Liver (tissue), 8 donors: ENCODE measurements at regions not wholly inside any gene's neighbourhood (a gene's known extent, or its start where the extent isn't known, plus 50 kb on each side); places are given as distances from the start of the nearest gene placed in this dataset.

ENCODE experiments used
- DNase-seq: peaks from one replicate; pipeline ENCODE4 v3.0.0-alpha.2; 2017; ENCODE audit warnings: low spot score
- H3K27ac ChIP-seq, 2 donors: one replicate each; pipeline ENCODE4 v1.7.0; 2013; ENCODE audit warnings: inconsistent platforms in 2 of 2, low read length in 2 of 2, control low read depth in 1 of 2, low read depth in 1 of 2, mild to moderate bottlenecking in 1 of 2
- H3K27me3 ChIP-seq, 4 donors: one replicate each; pipeline versions ENCODE4 v1.6.1 to v1.7.0; 2013; ENCODE audit warnings: low read length in 3 of 4, inconsistent platforms in 1 of 4, mild to moderate bottlenecking in 1 of 4, moderate library complexity in 1 of 4; ENCODE audit not compliant: control insufficient read depth in 4 of 4, insufficient read depth in 4 of 4
- H3K36me3 ChIP-seq, 4 donors: one replicate each; pipeline versions ENCODE4 v1.6.1 to v1.7.0; 2013; ENCODE audit warnings: low read length in 3 of 4, mild to moderate bottlenecking in 3 of 4, low read depth in 1 of 4, moderate library complexity in 1 of 4; ENCODE audit not compliant: control insufficient read depth in 4 of 4, insufficient read depth in 3 of 4
- H3K4me1 ChIP-seq, 4 donors: one replicate each; pipeline versions ENCODE4 v1.6.1 to v1.7.0; 2013; ENCODE audit warnings: low read length in 3 of 4, mild to moderate bottlenecking in 3 of 4, moderate library complexity in 1 of 4; ENCODE audit not compliant: control insufficient read depth in 4 of 4, insufficient read depth in 4 of 4
- H3K4me3 ChIP-seq, 3 donors: one replicate each; pipeline versions ENCODE4 v1.6.1 to v1.7.0; 2013; ENCODE audit warnings: low read length in 3 of 3, control low read depth in 1 of 3, low read depth in 1 of 3, mild to moderate bottlenecking in 1 of 3
- H3K9ac ChIP-seq, 2 donors: one replicate each; pipeline ENCODE4 v1.7.0; 2013; ENCODE audit warnings: low read length in 2 of 2, mild to moderate bottlenecking in 2 of 2, moderate library complexity in 2 of 2, control low read depth in 1 of 2, low read depth in 1 of 2
- H3K9me3 ChIP-seq, 4 donors: one replicate each; pipeline versions ENCODE4 v1.6.1 to v1.7.0; 2013; ENCODE audit warnings: low read length in 3 of 4; ENCODE audit not compliant: control insufficient read depth in 4 of 4
- ATF3 ChIP-seq: IDR thresholded peaks from 2 replicates; pipeline ENCODE4 v1.6.1; 2016; ENCODE audit warnings: antibody characterized with exemption
- EGR1 ChIP-seq, 2 donors: IDR thresholded peaks; 2 replicates each; pipeline ENCODE4 v1.6.1; 2016 to 2018; ENCODE audit warnings: antibody characterized with exemption in 2 of 2, low read depth in 2 of 2
- FOXA1 ChIP-seq: IDR thresholded peaks from 2 replicates; pipeline ENCODE4 v1.6.1; 2016; ENCODE audit warnings: antibody characterized with exemption
- FOXA2 ChIP-seq: IDR thresholded peaks from 2 replicates; pipeline ENCODE4 v1.6.1; 2016; ENCODE audit warnings: antibody characterized with exemption
- GABPA ChIP-seq, 2 donors: IDR thresholded peaks in 1 of 2; conservative IDR thresholded peaks in 1 of 2; 2 replicates each; pipeline ENCODE4 v1.6.1; 2016; ENCODE audit warnings: antibody characterized with exemption in 2 of 2, mild to moderate bottlenecking in 1 of 2, moderate library complexity in 1 of 2
- HNF4A ChIP-seq, 2 donors: conservative IDR thresholded peaks; 2 replicates each; pipeline ENCODE4 v1.6.1; 2016; ENCODE audit warnings: antibody characterized with exemption in 2 of 2, mild to moderate bottlenecking in 2 of 2
- HNF4G ChIP-seq: IDR thresholded peaks from 2 replicates; pipeline ENCODE4 v1.6.1; 2016; ENCODE audit warnings: antibody characterized with exemption
- JUND ChIP-seq, 2 donors: IDR thresholded peaks; 2 replicates each; pipeline ENCODE4 v1.6.1; 2016; ENCODE audit warnings: antibody characterized with exemption in 2 of 2
- NR2F2 ChIP-seq: IDR thresholded peaks from 2 replicates; pipeline ENCODE4 v1.6.1; 2016; ENCODE audit warnings: antibody characterized with exemption
- RAD21 ChIP-seq, 2 donors: IDR thresholded peaks; 2 replicates each; pipeline ENCODE4 v1.6.1; 2016; ENCODE audit warnings: antibody characterized with exemption in 2 of 2, mild to moderate bottlenecking in 2 of 2
- REST ChIP-seq: IDR thresholded peaks from 2 replicates; pipeline ENCODE4 v1.6.1; 2016; ENCODE audit warnings: antibody characterized with exemption, mild to moderate bottlenecking
- RXRA ChIP-seq, 2 donors: IDR thresholded peaks; 2 replicates each; pipeline ENCODE4 v1.6.1; 2017 to 2018; ENCODE audit warnings: antibody characterized with exemption in 2 of 2, mild to moderate bottlenecking in 1 of 2
- SP1 ChIP-seq: IDR thresholded peaks from 2 replicates; pipeline ENCODE4 v1.6.1; 2018; ENCODE audit warnings: antibody characterized with exemption, mild to moderate bottlenecking
- TAF1 ChIP-seq: conservative IDR thresholded peaks from 2 replicates; pipeline ENCODE4 v1.6.1; 2016; ENCODE audit warnings: antibody characterized with exemption, mild to moderate bottlenecking
- YY1 ChIP-seq: IDR thresholded peaks from 2 replicates; pipeline ENCODE4 v1.6.1; 2016; ENCODE audit warnings: antibody characterized with exemption, mild to moderate bottlenecking
- ZBTB33 ChIP-seq: IDR thresholded peaks from 2 replicates; pipeline ENCODE4 v1.6.1; 2016; ENCODE audit warnings: antibody characterized with exemption
- WGBS: extraction: QIAGEN DNeasy Blood & Tissue Kit; methylation state at CpG from one replicate; pipeline ENCODE4 v1.1.7; 2013; 5-methylcytosine and 5-hydroxymethylcytosine counted together
- TF ChIP-seq, protein P1 (sequence below): IDR thresholded peaks from 2 replicates; pipeline ENCODE4 v1.6.1; 2016; ENCODE audit warnings: antibody characterized with exemption
- TF ChIP-seq, protein P2 (sequence below): fragments of 150-350 bp; IDR thresholded peaks from 2 replicates; pipeline ENCODE4 v1.5.1; 2017; ENCODE audit warnings: improper control_type of control experiment, low read depth, low read length; ENCODE audit not compliant: missing input control
- donor health status: healthy.
- donor health status: healthy.
- donor health status: healthy.
- donor health status: healthy.
- donor health status: healthy.

GRCh38 chr1:226466296-226466695 lies 58.4 kb upstream of the PARP1 start:
- H3K36me3 ChIP-seq, result no peaks in the 10 kb centered on the region
- no peaks in the 10 kb centered on the region for H3K4me1 ChIP-seq
- no peaks in the 10 kb centered on the region for H3K27me3 ChIP-seq
- no peak for DNase-seq
- H3K9me3 ChIP-seq, result no peaks in the 10 kb centered on the region
- WGBS, result 85% methylated on average over 5 of the region's 5 CpGs
- TF ChIP-seq, protein P1, sequence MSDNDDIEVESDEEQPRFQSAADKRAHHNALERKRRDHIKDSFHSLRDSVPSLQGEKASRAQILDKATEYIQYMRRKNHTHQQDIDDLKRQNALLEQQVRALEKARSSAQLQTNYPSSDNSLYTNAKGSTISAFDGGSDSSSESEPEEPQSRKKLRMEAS, result no peak
- TF ChIP-seq RXRA (IDR thresholded peaks at IDR 0.05), result no peak
- no peak for TF ChIP-seq RAD21 (IDR thresholded peaks at IDR 0.05)
- no peak for TF ChIP-seq HNF4G
- TF ChIP-seq FOXA1, result no peak
- no peak overlapping the region for H3K9ac ChIP-seq
- H3K4me3 ChIP-seq, result no peak overlapping the region
- no peak overlapping the region for H3K27ac ChIP-seq

DNA sequence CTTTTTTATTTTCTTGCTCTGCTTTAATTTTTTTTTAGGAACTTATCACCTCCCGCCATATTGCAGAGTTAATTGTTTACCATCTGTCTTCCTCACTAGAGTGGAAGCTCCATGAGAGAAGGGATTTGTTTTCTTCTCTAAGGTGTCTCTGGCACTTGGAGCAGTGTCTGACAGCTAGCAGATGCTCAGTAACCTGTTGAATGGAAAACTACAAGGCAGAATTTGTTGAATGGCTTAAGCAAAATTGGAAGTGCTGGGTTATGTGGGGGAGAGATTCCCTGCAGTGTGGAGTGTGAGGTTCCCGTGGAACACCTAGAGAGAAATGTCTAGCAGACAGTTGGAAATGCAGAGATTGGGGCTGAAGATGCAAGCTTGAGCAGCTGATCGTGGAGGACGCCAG lies 59.5 kb upstream of the PARP1 start:
- Histone ChIP-seq H3K36me3 (no peaks in the 10 kb centered on the region), H3K27me3 (no peaks in the 10 kb centered on the region), H3K9me3 (no peaks in the 10 kb centered on the region), H3K27ac (no peak overlapping the region), H3K4me1 (no peaks in the 10 kb centered on the region), H3K4me3 (no peak overlapping the region), H3K9ac (no peak overlapping the region)
- WGBS, result 87% methylated on average over 4 of the region's 4 CpGs
- no peak for DNase-seq
- TF ChIP-seq GABPA (IDR thresholded peaks at IDR 0.05 in 1 of 2, conservative IDR thresholded peaks at IDR 0.05 in 1 of 2) (no peak), HNF4A (conservative IDR thresholded peaks at IDR 0.05) (no peak), TAF1 (no peak), ATF3 (no peak), RAD21 (IDR thresholded peaks at IDR 0.05) (no peak), YY1 (no peak), REST (no peak), FOXA2 (no peak), NR2F2 (no peak), HNF4G (no peak), SP1 (no peak), ZBTB33 (no peak), RXRA (IDR thresholded peaks at IDR 0.05) (no peak), FOXA1 (no peak), EGR1 (IDR thresholded peaks at IDR 0.05; ENCODE audit: low read depth in 2 of 2) (no peak), JUND (IDR thresholded peaks at IDR 0.05) (no peak)
- TF ChIP-seq, protein P2, sequence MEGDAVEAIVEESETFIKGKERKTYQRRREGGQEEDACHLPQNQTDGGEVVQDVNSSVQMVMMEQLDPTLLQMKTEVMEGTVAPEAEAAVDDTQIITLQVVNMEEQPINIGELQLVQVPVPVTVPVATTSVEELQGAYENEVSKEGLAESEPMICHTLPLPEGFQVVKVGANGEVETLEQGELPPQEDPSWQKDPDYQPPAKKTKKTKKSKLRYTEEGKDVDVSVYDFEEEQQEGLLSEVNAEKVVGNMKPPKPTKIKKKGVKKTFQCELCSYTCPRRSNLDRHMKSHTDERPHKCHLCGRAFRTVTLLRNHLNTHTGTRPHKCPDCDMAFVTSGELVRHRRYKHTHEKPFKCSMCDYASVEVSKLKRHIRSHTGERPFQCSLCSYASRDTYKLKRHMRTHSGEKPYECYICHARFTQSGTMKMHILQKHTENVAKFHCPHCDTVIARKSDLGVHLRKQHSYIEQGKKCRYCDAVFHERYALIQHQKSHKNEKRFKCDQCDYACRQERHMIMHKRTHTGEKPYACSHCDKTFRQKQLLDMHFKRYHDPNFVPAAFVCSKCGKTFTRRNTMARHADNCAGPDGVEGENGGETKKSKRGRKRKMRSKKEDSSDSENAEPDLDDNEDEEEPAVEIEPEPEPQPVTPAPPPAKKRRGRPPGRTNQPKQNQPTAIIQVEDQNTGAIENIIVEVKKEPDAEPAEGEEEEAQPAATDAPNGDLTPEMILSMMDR, result no peak
- TF ChIP-seq, protein P1, result no peak
